ENCODE measurements at regions not wholly inside any gene's neighbourhood (a gene's known extent, or its start where the extent isn't known, plus 50 kb on each side); places are given as distances from the start of the nearest gene placed in this dataset.

GRCh38 chr2:58655152-58655551 lies 414.0 kb upstream of the FANCL start:
- no peak for TF ChIP-seq POLR2A (IDR thresholded peaks at IDR 0.05; ENCODE audit: low read length)
- ChIA-PET POLR2A (no interaction called here), CTCF (no interaction called here)
- H3K9me3 ChIP-seq = no peaks in the 10 kb centered on the region
- no peak overlapping the region for H3K4me3 ChIP-seq
- no peak overlapping the region for H3K27ac ChIP-seq
- H3K4me2 ChIP-seq = no peak overlapping the region
- ATAC-seq = no peak
- no peaks in the 10 kb centered on the region for H3K4me1 ChIP-seq
- FAIRE-seq = no peak
- DNase-seq (ENCODE audit: low read depth in 1 of 2, low spot score in 1 of 2) = no peak

DNA sequence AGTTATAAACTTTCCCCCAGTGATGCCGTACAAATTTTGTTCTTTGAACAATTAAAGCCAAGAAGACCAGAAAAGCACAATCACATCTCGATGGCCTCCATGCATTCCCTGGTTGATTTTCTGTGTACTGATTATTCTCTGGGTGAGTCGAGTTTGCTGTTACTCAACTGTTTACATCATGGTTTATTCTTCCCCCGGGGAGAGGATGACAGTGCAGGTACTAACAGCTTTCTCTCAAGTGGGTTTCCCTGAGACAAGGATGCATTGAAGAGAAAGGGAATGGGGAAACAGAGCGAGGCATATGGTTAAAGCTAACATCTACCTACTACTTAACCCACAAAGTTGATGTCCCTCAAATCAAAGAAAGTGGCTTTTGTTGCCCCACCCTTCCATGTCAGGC lies 410.8 kb upstream of the FANCL start:
- Histone ChIP-seq H3K27ac (no peak overlapping the region), H3K4me1 (no peaks in the 10 kb centered on the region), H3K4me2 (no peak overlapping the region), H3K4me3 (no peak overlapping the region), H3K9me3 (no peaks in the 10 kb centered on the region)
- no peak for DNase-seq (ENCODE audit: low read depth in 1 of 2, low spot score in 1 of 2)
- ChIA-PET POLR2A (no interaction called here), CTCF (interaction anchor here (1.1 to 1.5 kb wide), 2 partner anchors 13 to 18 kb away, joined by 3 to 4 read pairs; no protein-coding TSS in a partner anchor)
- no peak for TF ChIP-seq KDM1A (IDR thresholded peaks at IDR 0.05; ENCODE audit: low read depth)
- no peak for TF ChIP-seq REST (IDR thresholded peaks at IDR 0.05)
- no peak for TF ChIP-seq ZFP36 (IDR thresholded peaks at IDR 0.05; ENCODE audit: borderline replicate concordance, partially characterized antibody)
- no peak for TF ChIP-seq NR3C1 (IDR thresholded peaks at IDR 0.05)
- no peak for TF ChIP-seq EP300 (IDR thresholded peaks at IDR 0.05)
- TF ChIP-seq, protein P1, sequence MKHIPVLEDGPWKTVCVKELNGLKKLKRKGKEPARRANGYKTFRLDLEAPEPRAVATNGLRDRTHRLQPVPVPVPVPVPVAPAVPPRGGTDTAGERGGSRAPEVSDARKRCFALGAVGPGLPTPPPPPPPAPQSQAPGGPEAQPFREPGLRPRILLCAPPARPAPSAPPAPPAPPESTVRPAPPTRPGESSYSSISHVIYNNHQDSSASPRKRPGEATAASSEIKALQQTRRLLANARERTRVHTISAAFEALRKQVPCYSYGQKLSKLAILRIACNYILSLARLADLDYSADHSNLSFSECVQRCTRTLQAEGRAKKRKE (CRISPR knock-in tag; IDR thresholded peaks at IDR 0.05; ENCODE audit: low read depth) = no peak
- TF ChIP-seq SMC3 (IDR thresholded peaks at IDR 0.05) = no peak
- no peak for TF ChIP-seq CTCF (IDR thresholded peaks at IDR 0.05)
- no peak for TF ChIP-seq POLR2A (IDR thresholded peaks at IDR 0.05; ENCODE audit: low read length)
- TF ChIP-seq FOXS1 (CRISPR knock-in tag; IDR thresholded peaks at IDR 0.05) = no peak
- no peak for TF ChIP-seq TFCP2L1 (CRISPR knock-in tag; IDR thresholded peaks at IDR 0.05)
- TF ChIP-seq PHF8 (IDR thresholded peaks at IDR 0.05; ENCODE audit: borderline replicate concordance, low read depth) = no peak
- no peak for TF ChIP-seq ZNF302 (CRISPR knock-in tag; IDR thresholded peaks at IDR 0.05)
- TF ChIP-seq HOXA7 (CRISPR knock-in tag; IDR thresholded peaks at IDR 0.05) = no peak
- no peak for TF ChIP-seq MAX (IDR thresholded peaks at IDR 0.05)
- TF ChIP-seq, protein P2, sequence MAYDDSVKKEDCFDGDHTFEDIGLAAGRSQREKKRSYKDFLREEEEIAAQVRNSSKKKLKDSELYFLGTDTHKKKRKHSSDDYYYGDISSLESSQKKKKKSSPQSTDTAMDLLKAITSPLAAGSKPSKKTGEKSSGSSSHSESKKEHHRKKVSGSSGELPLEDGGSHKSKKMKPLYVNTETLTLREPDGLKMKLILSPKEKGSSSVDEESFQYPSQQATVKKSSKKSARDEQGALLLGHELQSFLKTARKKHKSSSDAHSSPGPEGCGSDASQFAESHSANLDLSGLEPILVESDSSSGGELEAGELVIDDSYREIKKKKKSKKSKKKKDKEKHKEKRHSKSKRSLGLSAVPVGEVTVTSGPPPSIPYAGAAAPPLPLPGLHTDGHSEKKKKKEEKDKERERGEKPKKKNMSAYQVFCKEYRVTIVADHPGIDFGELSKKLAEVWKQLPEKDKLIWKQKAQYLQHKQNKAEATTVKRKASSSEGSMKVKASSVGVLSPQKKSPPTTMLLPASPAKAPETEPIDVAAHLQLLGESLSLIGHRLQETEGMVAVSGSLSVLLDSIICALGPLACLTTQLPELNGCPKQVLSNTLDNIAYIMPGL (CRISPR knock-in tag; IDR thresholded peaks at IDR 0.05; ENCODE audit: borderline replicate concordance) = no peak
- TF ChIP-seq BCL3 (IDR thresholded peaks at IDR 0.05) = no peak
- WGBS (ENCODE audit: missing lambda C conversion rate) = 15% methylated on average over 5 of the region's 5 CpGs
- no peak for ATAC-seq
- FAIRE-seq = no peak

Data from A549 (cell line).